Panc1 (cell line): ENCODE measurements at regions not wholly inside any gene's neighbourhood (a gene's known extent, or its start where the extent isn't known, plus 50 kb on each side); places are given as distances from the start of the nearest gene placed in this dataset.

Experiments used
- POLR2AphosphoS5 ChIP-seq: IDR thresholded peaks from 2 replicates; pipeline ENCODE4 v1.6.1; 2012; ENCODE audit warnings: mild to moderate bottlenecking, low read depth, low read length, moderate library complexity
- TCF7L2 ChIP-seq: IDR thresholded peaks from 2 replicates; pipeline ENCODE4 v1.6.1; 2011; ENCODE audit warnings: mild to moderate bottlenecking, low read depth, low read length, inconsistent platforms
- TF ChIP-seq, protein P1 (sequence below): fragments of 450-650 bp; IDR thresholded peaks from 2 replicates; pipeline ENCODE4 v1.5.1; 2017; ENCODE audit warnings: mild to moderate bottlenecking

DNA sequence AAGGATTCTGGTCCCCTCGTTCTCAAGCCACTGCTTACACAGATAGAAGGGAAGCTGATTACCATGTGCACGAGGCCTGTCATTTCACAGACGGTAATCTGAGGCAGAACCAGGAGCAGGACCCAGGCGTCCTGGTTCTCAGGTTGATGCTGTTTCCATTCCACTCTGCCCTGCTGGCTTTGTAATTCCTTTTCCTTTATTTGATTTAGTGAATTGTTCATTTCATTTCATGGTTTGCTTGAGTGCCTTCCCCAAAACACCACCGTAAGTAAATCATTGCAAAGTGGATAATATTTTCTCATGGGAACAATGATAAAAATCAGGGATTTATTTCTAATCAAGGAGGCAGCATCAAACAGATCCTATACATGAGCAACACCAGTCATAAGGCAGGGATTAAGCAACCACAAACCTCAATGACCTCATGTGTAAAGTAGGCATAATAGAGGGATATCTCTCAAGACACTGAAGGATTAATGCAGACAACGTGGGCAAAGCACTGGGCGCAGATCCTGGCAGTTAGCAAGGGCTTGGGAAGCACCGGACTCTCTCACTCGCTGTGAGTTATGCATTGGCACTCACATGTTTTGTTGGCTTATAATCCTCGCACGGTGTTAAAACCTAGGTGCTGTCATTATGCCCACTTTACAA, 229.5 kb upstream of the FOXQ1 start:
- TF ChIP-seq TCF7L2: no peak
- no peak for TF ChIP-seq POLR2AphosphoS5
- TF ChIP-seq, protein P1, sequence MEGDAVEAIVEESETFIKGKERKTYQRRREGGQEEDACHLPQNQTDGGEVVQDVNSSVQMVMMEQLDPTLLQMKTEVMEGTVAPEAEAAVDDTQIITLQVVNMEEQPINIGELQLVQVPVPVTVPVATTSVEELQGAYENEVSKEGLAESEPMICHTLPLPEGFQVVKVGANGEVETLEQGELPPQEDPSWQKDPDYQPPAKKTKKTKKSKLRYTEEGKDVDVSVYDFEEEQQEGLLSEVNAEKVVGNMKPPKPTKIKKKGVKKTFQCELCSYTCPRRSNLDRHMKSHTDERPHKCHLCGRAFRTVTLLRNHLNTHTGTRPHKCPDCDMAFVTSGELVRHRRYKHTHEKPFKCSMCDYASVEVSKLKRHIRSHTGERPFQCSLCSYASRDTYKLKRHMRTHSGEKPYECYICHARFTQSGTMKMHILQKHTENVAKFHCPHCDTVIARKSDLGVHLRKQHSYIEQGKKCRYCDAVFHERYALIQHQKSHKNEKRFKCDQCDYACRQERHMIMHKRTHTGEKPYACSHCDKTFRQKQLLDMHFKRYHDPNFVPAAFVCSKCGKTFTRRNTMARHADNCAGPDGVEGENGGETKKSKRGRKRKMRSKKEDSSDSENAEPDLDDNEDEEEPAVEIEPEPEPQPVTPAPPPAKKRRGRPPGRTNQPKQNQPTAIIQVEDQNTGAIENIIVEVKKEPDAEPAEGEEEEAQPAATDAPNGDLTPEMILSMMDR: no peak
